Vagina (tissue), 2 donors: ENCODE measurements at regions not wholly inside any gene's neighbourhood (a gene's known extent, or its start where the extent isn't known, plus 50 kb on each side); places are given as distances from the start of the nearest gene placed in this dataset.

Source experiments
- CTCF ChIP-seq, 3 experiments: fragments of 450-650 bp in 2 of 3; fragments of 200-600 bp in 1 of 3; sonication (generic) in 1 of 3; IDR thresholded peaks; one replicate each; pipeline ENCODE4 v1.5.1; 2017 to 2019; ENCODE audit warnings: antibody characterized with exemption in 3 of 3, mild to moderate bottlenecking in 2 of 3, moderate library complexity in 2 of 3
- POLR2A ChIP-seq, 2 donors: fragments of 450-650 bp; IDR thresholded peaks; one replicate each; pipeline ENCODE4 v1.6.1; 2017; ENCODE audit warnings: antibody characterized with exemption in 2 of 2, mild to moderate bottlenecking in 2 of 2, moderate library complexity in 2 of 2

- TF ChIP-seq CTCF (IDR thresholded peaks at IDR 0.05), result no peak
- no peak for TF ChIP-seq POLR2A (IDR thresholded peaks at IDR 0.05)
Measured at GRCh38 chr14:97930166-97930565, 1133.0 kb downstream of the VRK1 start.
